Heart right ventricle (tissue), 16 donors: ENCODE measurements at regions not wholly inside any gene's neighbourhood (a gene's known extent, or its start where the extent isn't known, plus 50 kb on each side); places are given as distances from the start of the nearest gene placed in this dataset.
"Not testable (repeated sequence)": the region's sequence is repeated elsewhere in the genome, so short reads cannot be mapped to it uniquely, and the experiment has no call there.

Experiments used
- ATAC-seq, 8 donors: fragments of 200-7000 bp; cut with Tn5 transposase; one replicate each; pipeline ENCODE4 v1.9.1; 2020; ENCODE audit warnings: mild to moderate bottlenecking in 8 of 8, moderate library complexity in 8 of 8, moderate number of reproducible peaks in 1 of 8
- DNase-seq, 2 donors: peaks; one replicate each; pipeline ENCODE4 v3.0.0-alpha.2; 2020
- H3K27ac ChIP-seq, 10 donors: fragments of 200-600 bp; sonication (generic) in 2 of 10; one replicate each; pipeline versions ENCODE4 v1.5.0 to v1.8.0; 2020 to 2022; ENCODE audit warnings: mild to moderate bottlenecking in 3 of 10
- H3K27me3 ChIP-seq, 7 donors: fragments of 200-600 bp; one replicate each; pipeline ENCODE4 v1.8.0; 2021 to 2022; ENCODE audit warnings: mild to moderate bottlenecking in 2 of 7
- H3K36me3 ChIP-seq, 9 donors: fragments of 200-600 bp; sonication (generic) in 1 of 9; one replicate each; pipeline versions ENCODE4 v1.5.0 to v1.8.0; 2020 to 2022; ENCODE audit warnings: mild to moderate bottlenecking in 2 of 9
- H3K4me1 ChIP-seq, 9 donors: fragments of 200-600 bp; sonication (generic) in 1 of 9; one replicate each; pipeline versions ENCODE4 v1.5.0 to v1.8.0; 2020 to 2022; ENCODE audit warnings: mild to moderate bottlenecking in 4 of 9
- H3K4me3 ChIP-seq, 10 donors: fragments of 200-600 bp; sonication (generic) in 2 of 10; one replicate each; pipeline versions ENCODE4 v1.5.0 to v1.8.0; 2020 to 2022; ENCODE audit warnings: mild to moderate bottlenecking in 7 of 10, moderate library complexity in 2 of 10
- H3K9me3 ChIP-seq, 11 donors: fragments of 200-600 bp in 10 of 11; sonication (generic) in 2 of 11; one replicate each; pipeline versions ENCODE4 v1.5.0 to v1.8.0; 2013 to 2022; ENCODE audit warnings: mild to moderate bottlenecking in 2 of 11, control low read depth in 1 of 11, moderate library complexity in 1 of 11
- WGBS, 2 donors: extraction: QIAGEN DNeasy Blood & Tissue Kit; methylation state at CpG; one replicate each; pipeline ENCODE4 v1.1.7; 2013; ENCODE audit warnings: inconsistent platforms in 1 of 2; 5-methylcytosine and 5-hydroxymethylcytosine counted together
- intact Hi-C, 10 donors: fragments of 100-400 bp; cut with DNase I; formaldehyde crosslinking; loops; one replicate each; pipeline versions ENCODE4 v1.11.1 to v1.14.2; 2022
- TF ChIP-seq, protein P1 (sequence below), 9 donors: fragments of 200-600 bp; sonication (generic) in 2 of 9; IDR thresholded peaks; one replicate each; pipeline versions ENCODE4 v1.5.0 to v1.8.0; 2021 to 2022; ENCODE audit warnings: antibody characterized with exemption in 9 of 9, mild to moderate bottlenecking in 5 of 9, moderate library complexity in 1 of 9
- donor health status: Arrhythmogenic right ventricular cardiomyopathy.
- donor health status: ischemic (EF 13 %, LVEDD 7.1; RV severe dilation, severe dysfunction).
- donor health status: healthy with polysubstance abuse.
- donor health status: DM: no; HTN: yes; CAD: no.
- donor health status: DM: no; HTN: no; CAD: no.
- donor health status: ischemic (EF 25% LVEDD 6.9; RV normal size, moderate dysfunction).
- donor health status: ischemic (EF 25% LVEDD 5.7; RV mildly dilated, moderate dysfunction).
- donor health status: healthy.
- donor health status: DM: yes; HTN: yes; CAD: no.
- donor health status: Ischemic cardiomyopathy.
- donor health status: ischemic (EF 35%, LVEDD 5.7; RV mildly dilated, moderate dysfunction).
- donor health status: nonischemic (EF 11% LVEDD 7.7; RV severe dilation, severe dysfunction).
- donor health status: DM: yes; HTN: yes; CAD: no.
- donor health status: PGD.
- donor health status: ischemic (EF 29% LVEDD 5.4; RV normal size, mild dysfunction).
- donor health status: nonischemic (EF 23%, LVEDD 6.1; RV moderate dilation, normal function).

DNA sequence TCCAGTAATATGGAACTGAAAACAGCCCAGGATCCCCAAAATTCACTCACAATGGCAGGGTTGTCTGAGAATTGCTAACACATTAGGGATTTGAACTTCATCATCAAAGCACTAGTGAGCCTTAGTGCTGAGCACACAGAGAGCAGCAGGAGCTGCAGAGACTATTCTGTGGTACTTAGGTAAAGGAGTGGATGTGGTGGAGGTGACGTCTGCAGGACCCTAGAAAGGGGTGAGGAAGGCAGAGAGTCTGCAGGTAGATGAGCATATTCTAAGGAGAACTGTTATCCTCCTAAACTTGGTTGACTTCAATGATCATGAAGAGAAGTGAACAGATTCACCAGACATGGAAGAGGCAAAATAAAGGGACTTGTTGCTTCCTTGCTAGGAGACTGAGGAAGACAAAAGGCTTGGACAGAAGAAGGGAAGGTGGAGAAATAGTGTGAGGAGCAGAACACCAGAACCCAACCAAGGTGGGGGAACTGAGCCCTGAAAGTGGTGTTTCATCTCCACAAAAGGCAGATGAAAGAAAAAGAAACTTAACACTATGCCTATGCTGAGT lies 1164.0 kb downstream of the TMEM121 start:
- Histone ChIP-seq H3K4me1 (no peaks in the 10 kb centered on the region), H3K27ac (no peak overlapping the region), H3K4me3 (no peak overlapping the region), H3K36me3 (no peaks in the 10 kb centered on the region), H3K27me3 (peaks cover 0 to 18% (median 5%) of the 10 kb centered on the region in 7 donors), H3K9me3 (no peaks in the 10 kb centered on the region)
- no peak for ATAC-seq
- no peak for DNase-seq
- intact Hi-C loops: no loop called here
- TF ChIP-seq, protein P1, sequence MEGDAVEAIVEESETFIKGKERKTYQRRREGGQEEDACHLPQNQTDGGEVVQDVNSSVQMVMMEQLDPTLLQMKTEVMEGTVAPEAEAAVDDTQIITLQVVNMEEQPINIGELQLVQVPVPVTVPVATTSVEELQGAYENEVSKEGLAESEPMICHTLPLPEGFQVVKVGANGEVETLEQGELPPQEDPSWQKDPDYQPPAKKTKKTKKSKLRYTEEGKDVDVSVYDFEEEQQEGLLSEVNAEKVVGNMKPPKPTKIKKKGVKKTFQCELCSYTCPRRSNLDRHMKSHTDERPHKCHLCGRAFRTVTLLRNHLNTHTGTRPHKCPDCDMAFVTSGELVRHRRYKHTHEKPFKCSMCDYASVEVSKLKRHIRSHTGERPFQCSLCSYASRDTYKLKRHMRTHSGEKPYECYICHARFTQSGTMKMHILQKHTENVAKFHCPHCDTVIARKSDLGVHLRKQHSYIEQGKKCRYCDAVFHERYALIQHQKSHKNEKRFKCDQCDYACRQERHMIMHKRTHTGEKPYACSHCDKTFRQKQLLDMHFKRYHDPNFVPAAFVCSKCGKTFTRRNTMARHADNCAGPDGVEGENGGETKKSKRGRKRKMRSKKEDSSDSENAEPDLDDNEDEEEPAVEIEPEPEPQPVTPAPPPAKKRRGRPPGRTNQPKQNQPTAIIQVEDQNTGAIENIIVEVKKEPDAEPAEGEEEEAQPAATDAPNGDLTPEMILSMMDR (IDR thresholded peaks at IDR 0.05): no peak
- 38 to 46% methylated on average over 1 of the region's 1 CpG for WGBS, 2 donors

DNA sequence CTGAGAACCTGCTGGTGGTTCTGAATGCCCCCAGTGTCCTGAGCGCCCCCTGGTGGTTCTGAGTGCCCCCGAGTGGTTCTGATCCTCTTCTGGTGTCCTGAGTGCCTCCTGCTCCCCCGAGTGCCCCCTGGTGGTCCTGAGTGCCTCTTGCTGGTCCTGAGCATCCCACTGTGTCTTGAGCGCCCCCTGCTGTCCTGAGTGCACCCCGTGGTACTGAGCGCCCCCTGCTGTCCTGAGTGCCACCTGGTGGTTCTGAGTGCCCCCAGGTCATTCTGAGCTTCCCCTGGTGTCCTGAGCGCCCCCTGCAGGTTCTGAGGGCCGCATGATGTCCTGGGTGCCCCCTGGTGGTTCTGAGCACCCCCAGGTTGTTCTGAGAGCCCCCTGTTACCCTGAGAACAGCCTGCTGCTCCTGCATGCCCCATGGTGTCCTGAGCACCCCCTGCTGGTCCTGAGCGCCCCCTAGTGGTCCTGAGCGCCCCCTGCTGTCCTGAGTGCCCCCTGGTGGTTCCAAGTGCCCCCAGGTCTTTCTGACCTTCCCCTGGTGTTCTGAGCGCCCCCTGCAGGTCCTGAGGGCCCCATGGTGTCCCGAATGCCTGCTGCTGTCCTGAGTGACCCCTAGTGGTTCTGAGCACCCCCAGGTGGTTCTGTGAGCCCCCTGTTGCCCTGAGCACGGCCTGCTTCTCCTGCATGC lies 1165.4 kb downstream of the TMEM121 start:
- Histone ChIP-seq H3K27ac (no peak overlapping the region), H3K4me1 (no peaks in the 10 kb centered on the region), H3K4me3 (no peak overlapping the region), H3K36me3 (no peaks in the 10 kb centered on the region), H3K9me3 (no peaks in the 10 kb centered on the region), H3K27me3 (peaks cover 0 to 12% (median 0%) of the 10 kb centered on the region in 7 donors)
- peak; percentile 5 to 20 for DNase-seq
- ATAC-seq: no peak
- 62 to 63% methylated on average over 13 of the region's 13 CpGs for WGBS, 2 donors
- TF ChIP-seq, protein P1 (IDR thresholded peaks at IDR 0.05): peak in 7 of 9 donors; percentile 2 to 36 (median 13)
- intact Hi-C loops: no loop called here

DNA sequence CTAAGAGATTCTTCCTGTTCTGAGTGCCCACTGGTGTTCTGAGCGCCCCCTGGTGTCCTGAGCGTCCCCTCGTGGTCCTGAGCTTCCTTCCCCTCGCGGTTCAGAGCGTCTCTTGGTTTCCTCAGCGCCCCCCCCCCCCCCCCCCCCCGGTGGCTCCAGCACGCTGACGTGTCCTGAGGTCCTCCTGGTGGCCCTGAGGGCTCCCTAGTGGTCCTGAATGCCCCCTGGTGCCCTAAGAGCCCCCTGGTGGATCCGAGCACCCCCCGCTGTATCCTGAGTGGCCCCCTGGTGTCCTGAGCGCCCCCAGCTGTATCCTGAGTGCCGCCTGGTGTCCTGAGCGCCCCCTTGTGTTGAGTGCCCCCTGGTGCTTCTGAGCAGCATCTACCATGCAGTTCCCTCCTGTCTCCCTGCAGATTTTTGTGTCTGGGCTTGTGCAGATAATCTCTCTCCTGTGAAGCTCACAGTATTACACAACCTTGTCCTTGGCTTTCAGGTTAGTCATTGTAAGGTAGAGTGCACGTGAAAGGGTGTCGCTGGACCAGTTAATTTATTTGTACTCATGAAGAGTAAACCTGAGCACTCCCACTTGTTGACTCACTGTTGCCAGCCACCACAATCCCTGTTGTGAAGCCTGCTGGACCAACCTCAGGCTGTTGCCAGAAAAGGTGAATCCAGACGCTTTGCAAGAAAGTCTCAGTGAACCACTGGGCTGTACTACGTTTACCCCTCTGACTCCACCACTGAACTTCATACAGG lies 1168.4 kb downstream of the TMEM121 start:
- intact Hi-C loops: no loop called here
- Histone ChIP-seq H3K27ac (no peak overlapping the region), H3K36me3 (no peaks in the 10 kb centered on the region), H3K9me3 (no peaks in the 10 kb centered on the region), H3K27me3 (peaks cover 0 to 6% (median 0%) of the 10 kb centered on the region in 7 donors), H3K4me3 (no peak overlapping the region), H3K4me1 (no peaks in the 10 kb centered on the region)
- TF ChIP-seq, protein P1 (IDR thresholded peaks at IDR 0.05): peak in 1 of 9 donors; percentile 37
- ATAC-seq (peak in 1 of 8 donors; percentile 58), DNase-seq (peak; percentile 8 to 18)
- WGBS, 2 donors: 53 to 54% methylated on average over 13 to 17 of the region's 19 CpGs

DNA sequence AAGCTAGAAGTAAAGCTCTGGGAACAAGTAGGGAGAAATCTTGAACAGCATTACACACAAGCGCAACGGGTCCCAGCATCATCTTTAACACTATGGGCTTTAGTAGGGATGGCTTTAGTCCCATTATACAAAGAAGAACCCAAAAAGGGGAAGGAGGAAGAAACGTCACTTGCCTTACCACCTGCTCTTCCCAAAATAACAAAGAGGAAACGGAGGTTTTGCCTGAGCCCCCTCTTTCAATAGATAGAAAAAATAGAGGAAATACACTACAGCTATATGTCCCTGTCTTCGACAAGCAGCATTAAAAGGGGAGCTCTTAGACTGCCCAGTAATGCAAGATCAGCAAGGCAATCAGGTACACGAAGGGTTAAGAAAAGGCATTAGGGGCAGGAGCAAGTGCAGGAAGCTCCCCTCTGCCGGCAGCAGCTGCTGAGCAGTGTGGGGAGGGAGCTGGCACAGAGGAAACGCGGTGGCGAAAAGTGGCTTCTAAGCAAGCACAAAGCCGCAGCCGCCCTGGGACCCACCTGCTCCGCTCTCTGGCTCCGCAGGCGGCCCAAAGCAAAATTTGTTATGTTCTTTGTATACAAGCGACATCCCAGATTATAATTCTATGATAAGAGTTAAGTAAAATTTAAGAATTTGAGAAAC lies 1172.4 kb downstream of the TMEM121 start:
- H3K9me3 ChIP-seq, H3K4me3 ChIP-seq, H3K36me3 ChIP-seq, H3K27me3 ChIP-seq, H3K4me1 ChIP-seq, DNase-seq, H3K27ac ChIP-seq, intact Hi-C loops: not testable (repeated sequence)
- ATAC-seq: peak in 2 of 8 donors; percentile 7 to 14
- 28 to 33% methylated on average over 4 to 8 of the region's 16 CpGs for WGBS, 2 donors

DNA sequence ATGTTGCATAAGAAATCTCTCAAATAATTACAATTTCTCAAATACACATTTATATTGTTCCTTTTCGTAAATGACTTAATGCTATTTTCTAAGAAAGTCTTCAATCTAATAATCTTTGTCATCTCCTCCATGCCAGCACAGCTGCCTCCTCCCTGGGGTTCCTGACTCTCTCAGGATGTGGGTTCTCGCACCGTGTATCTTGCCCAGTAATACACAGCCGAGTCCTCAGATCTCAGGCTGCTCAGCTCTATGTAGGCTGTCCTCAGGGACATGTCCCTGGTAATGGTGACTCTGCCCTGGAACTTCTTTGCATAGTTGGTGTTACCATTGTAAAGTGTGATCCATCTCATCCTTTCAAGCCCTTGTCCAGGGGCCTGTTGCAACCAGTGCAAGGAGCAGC lies 1177.3 kb downstream of the TMEM121 start:
- H3K9me3 ChIP-seq, H3K4me1 ChIP-seq, intact Hi-C loops, ATAC-seq, H3K36me3 ChIP-seq, H3K4me3 ChIP-seq, DNase-seq, H3K27ac ChIP-seq: not testable (repeated sequence)
- 51 to 65% methylated on average over 2 of the region's 4 CpGs for WGBS, 2 donors
- H3K27me3 ChIP-seq: peaks cover 0 to 13% (median 0%) of the 10 kb centered on the region in 7 donors

DNA sequence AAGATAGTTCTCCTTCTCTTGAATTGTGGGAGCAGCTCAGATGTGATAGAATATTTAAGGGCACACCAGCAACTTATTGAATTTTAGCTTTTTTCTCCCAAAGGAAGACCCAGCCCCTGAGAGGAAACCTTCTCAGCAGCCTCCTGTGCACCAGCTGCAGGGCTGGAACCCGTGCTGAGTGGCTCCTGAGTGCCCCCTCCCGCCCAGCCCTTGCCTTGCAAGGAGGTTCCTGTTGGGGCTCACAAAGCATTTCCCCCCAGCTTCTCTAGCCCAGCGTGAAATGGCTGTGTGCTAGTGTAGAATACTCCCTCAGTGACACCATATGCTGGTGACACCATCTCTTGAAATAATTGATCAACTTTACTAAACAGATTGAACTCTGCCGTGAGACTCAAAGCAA lies 1180.1 kb downstream of the TMEM121 start:
- H3K27me3 ChIP-seq: peaks cover 0 to 20% (median 0%) of the 10 kb centered on the region in 7 donors
- WGBS, 2 donors: 34 to 47% methylated on average over 4 of the region's 4 CpGs
- not testable (repeated sequence) for H3K36me3 ChIP-seq

DNA sequence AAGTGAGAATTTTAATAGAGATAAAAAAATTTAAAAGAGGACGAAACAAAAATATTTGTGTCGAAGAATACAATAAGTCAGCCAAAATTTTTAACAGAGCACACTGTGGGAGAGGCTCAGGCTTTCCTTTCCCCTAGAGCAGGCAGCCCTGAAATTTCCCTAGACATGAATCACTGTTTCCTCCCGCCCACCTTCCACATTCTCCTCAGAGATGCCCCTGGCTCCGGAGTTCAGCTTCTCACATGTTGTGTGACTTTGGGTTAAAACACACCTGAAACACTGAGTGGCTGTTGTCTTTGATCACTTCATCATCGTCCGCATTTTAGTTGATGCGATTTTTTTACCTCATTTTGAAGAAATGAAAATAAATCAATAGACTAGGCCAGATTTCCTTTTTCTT lies 1183.8 kb downstream of the TMEM121 start:
- H3K27me3 ChIP-seq: peaks cover 0 to 20% (median 0%) of the 10 kb centered on the region in 7 donors
- H3K36me3 ChIP-seq, H3K4me3 ChIP-seq, H3K4me1 ChIP-seq, intact Hi-C loops, ATAC-seq, H3K27ac ChIP-seq, H3K9me3 ChIP-seq, DNase-seq: not testable (repeated sequence)
- 57 to 59% methylated on average over 6 to 7 of the region's 7 CpGs for WGBS, 2 donors

More for the DNA sequence above, 1180.1 kb downstream of the TMEM121 start:
- H3K9me3 ChIP-seq, H3K4me1 ChIP-seq, H3K4me3 ChIP-seq, H3K27ac ChIP-seq, ATAC-seq, DNase-seq, intact Hi-C loops: not testable (repeated sequence)
